ENCODE measurements at regions not wholly inside any gene's neighbourhood (a gene's known extent, or its start where the extent isn't known, plus 50 kb on each side); places are given as distances from the start of the nearest gene placed in this dataset.

- no peak for DNase-seq (ENCODE audit: low spot score)
Observed at GRCh38 chr9:83116026-83116425, 53.1 kb upstream of the RASEF start.

More at GRCh38 chr9:83116026-83116425, 53.1 kb upstream of the RASEF start:
- H2AFZ ChIP-seq, result no peak overlapping the region
- peaks cover 5% of the 10 kb centered on the region; the same call in 1 of the 2 replicates for H3K36me3 ChIP-seq (ENCODE audit: insufficient read depth)
- no peaks in the 10 kb centered on the region for H3K79me2 ChIP-seq (replicated peaks; ENCODE audit: insufficient read depth)
- no peak overlapping the region for H3K27ac Mint-ChIP-seq
- TF ChIP-seq CTCF (conservative IDR thresholded peaks at IDR 0.05; ENCODE audit: low read depth in 2 of 2) (no peak), ETS1 (IDR thresholded peaks at IDR 0.05) (no peak), POLR2AphosphoS5 (IDR thresholded peaks at IDR 0.05; ENCODE audit: low read depth) (no peak), JUNB (IDR thresholded peaks at IDR 0.05; ENCODE audit: unreplicated experiment) (no peak), NANOG (IDR thresholded peaks at IDR 0.05; ENCODE audit: borderline replicate concordance) (no peak), REST (IDR thresholded peaks at IDR 0.05; ENCODE audit: unreplicated experiment) (no peak), STAT1 (IDR thresholded peaks at IDR 0.05; ENCODE audit: unreplicated experiment) (no peak), ZNF114 (CRISPR knock-in tag; IDR thresholded peaks at IDR 0.05) (no peak), ZNF331 (CRISPR knock-in tag; IDR thresholded peaks at IDR 0.05; ENCODE audit: low read depth) (no peak), EZH2 (IDR thresholded peaks at IDR 0.05; ENCODE audit: low read depth, unreplicated experiment) (no peak), CREB1 (CRISPR knock-in tag; IDR thresholded peaks at IDR 0.05; ENCODE audit: low read depth) (no peak), EZH2phosphoT487 (IDR thresholded peaks at IDR 0.05; ENCODE audit: unreplicated experiment) (no peak)
- TF ChIP-seq, protein P1, sequence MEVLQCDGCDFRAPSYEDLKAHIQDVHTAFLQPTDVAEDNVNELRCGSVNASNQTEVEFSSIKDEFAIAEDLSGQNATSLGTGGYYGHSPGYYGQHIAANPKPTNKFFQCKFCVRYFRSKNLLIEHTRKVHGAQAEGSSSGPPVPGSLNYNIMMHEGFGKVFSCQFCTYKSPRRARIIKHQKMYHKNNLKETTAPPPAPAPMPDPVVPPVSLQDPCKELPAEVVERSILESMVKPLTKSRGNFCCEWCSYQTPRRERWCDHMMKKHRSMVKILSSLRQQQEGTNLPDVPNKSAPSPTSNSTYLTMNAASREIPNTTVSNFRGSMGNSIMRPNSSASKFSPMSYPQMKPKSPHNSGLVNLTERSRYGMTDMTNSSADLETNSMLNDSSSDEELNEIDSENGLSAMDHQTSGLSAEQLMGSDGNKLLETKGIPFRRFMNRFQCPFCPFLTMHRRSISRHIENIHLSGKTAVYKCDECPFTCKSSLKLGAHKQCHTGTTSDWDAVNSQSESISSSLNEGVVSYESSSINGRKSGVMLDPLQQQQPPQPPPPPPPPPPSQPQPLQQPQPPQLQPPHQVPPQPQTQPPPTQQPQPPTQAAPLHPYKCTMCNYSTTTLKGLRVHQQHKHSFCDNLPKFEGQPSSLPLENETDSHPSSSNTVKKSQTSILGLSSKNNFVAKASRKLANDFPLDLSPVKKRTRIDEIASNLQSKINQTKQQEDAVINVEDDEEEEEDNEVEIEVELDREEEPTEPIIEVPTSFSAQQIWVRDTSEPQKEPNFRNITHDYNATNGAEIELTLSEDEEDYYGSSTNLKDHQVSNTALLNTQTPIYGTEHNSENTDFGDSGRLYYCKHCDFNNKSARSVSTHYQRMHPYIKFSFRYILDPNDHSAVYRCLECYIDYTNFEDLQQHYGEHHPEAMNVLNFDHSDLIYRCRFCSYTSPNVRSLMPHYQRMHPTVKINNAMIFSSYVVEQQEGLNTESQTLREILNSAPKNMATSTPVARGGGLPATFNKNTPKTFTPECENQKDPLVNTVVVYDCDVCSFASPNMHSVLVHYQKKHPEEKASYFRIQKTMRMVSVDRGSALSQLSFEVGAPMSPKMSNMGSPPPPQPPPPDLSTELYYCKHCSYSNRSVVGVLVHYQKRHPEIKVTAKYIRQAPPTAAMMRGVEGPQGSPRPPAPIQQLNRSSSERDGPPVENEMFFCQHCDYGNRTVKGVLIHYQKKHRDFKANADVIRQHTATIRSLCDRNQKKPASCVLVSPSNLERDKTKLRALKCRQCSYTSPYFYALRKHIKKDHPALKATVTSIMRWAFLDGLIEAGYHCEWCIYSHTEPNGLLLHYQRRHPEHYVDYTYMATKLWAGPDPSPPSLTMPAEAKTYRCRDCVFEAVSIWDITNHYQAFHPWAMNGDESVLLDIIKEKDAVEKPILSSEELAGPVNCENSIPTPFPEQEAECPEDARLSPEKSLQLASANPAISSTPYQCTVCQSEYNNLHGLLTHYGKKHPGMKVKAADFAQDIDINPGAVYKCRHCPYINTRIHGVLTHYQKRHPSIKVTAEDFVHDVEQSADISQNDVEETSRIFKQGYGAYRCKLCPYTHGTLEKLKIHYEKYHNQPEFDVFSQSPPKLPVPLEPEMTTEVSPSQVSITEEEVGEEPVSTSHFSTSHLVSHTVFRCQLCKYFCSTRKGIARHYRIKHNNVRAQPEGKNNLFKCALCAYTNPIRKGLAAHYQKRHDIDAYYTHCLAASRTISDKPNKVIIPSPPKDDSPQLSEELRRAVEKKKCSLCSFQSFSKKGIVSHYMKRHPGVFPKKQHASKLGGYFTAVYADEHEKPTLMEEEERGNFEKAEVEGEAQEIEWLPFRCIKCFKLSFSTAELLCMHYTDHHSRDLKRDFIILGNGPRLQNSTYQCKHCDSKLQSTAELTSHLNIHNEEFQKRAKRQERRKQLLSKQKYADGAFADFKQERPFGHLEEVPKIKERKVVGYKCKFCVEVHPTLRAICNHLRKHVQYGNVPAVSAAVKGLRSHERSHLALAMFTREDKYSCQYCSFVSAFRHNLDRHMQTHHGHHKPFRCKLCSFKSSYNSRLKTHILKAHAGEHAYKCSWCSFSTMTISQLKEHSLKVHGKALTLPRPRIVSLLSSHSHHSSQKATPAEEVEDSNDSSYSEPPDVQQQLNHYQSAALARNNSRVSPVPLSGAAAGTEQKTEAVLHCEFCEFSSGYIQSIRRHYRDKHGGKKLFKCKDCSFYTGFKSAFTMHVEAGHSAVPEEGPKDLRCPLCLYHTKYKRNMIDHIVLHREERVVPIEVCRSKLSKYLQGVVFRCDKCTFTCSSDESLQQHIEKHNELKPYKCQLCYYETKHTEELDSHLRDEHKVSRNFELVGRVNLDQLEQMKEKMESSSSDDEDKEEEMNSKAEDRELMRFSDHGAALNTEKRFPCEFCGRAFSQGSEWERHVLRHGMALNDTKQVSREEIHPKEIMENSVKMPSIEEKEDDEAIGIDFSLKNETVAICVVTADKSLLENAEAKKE (CRISPR knock-in tag; IDR thresholded peaks at IDR 0.05), result no peak
- peaks cover 3% of the 10 kb centered on the region for H3K27me3 Mint-ChIP-seq (ENCODE audit: insufficient read depth, low read depth, poor library complexity)
- peaks cover 24% of the 10 kb centered on the region for H3K36me3 Mint-ChIP-seq (ENCODE audit: low read depth)
- no peak overlapping the region for H3K4me3 Mint-ChIP-seq
- H3K9me2 ChIP-seq (ENCODE audit: insufficient read depth), result no peaks in the 10 kb centered on the region
- H3K4me3 ChIP-seq, result no peak overlapping the region
- no peaks in the 10 kb centered on the region for H4K20me1 ChIP-seq (replicated peaks; ENCODE audit: insufficient read depth)
- no peaks in the 10 kb centered on the region for H3K27me3 ChIP-seq (ENCODE audit: insufficient read depth)
- no peak for ATAC-seq
- peaks cover 29% of the 10 kb centered on the region for H3K9me3 Mint-ChIP-seq
- H3K4me1 Mint-ChIP-seq, result no peaks in the 10 kb centered on the region
- H3K4me2 ChIP-seq, result no peak overlapping the region
- no peak overlapping the region for H3K27ac ChIP-seq (ENCODE audit: low read depth)
- no peaks in the 10 kb centered on the region for H3K4me1 ChIP-seq (ENCODE audit: insufficient read depth)
- H3F3A ChIP-seq (replicated peaks; ENCODE audit: low read depth), result no peaks in the 10 kb centered on the region
